Colonic mucosa (tissue), 4 donors: ENCODE measurements at regions not wholly inside any gene's neighbourhood (a gene's known extent, or its start where the extent isn't known, plus 50 kb on each side); places are given as distances from the start of the nearest gene placed in this dataset.
"Not testable (repeated sequence)": the region's sequence is repeated elsewhere in the genome, so short reads cannot be mapped to it uniquely, and the experiment has no call there.

ENCODE experiments used
- DNase-seq: peaks from one replicate; pipeline ENCODE4 v3.0.0-alpha.2; 2020
- H3K27ac ChIP-seq: fragments of 200-600 bp; one replicate; pipeline ENCODE4 v1.8.0; 2021
- H3K27me3 ChIP-seq: fragments of 200-600 bp; one replicate; pipeline ENCODE4 v1.8.0; 2021
- H3K36me3 ChIP-seq: fragments of 200-600 bp; one replicate; pipeline ENCODE4 v1.8.0; 2021
- H3K4me1 ChIP-seq: fragments of 200-600 bp; one replicate; pipeline ENCODE4 v1.8.0; 2021; ENCODE audit warnings: mild to moderate bottlenecking
- H3K4me3 ChIP-seq: fragments of 200-600 bp; one replicate; pipeline ENCODE4 v1.8.0; 2021
- H3K9ac ChIP-seq, 2 donors: one replicate each; pipeline ENCODE4 v1.7.0; 2013; ENCODE audit warnings: control low read depth in 2 of 2, low read depth in 2 of 2, low read length in 2 of 2
- H3K9me3 ChIP-seq: fragments of 200-600 bp; one replicate; pipeline ENCODE4 v1.8.0; 2021
- CTCF ChIP-seq: fragments of 200-600 bp; IDR thresholded peaks from one replicate; pipeline ENCODE4 v1.8.0; 2022; ENCODE audit warnings: antibody characterized with exemption, mild to moderate bottlenecking
- intact Hi-C: fragments of 100-400 bp; cut with DNase I; formaldehyde crosslinking; loops from one replicate; pipeline ENCODE4 v1.14.1; 2022
- donor health status: healthy.
- donor health status: DM: no; HTN: no; CAD: no.
- donor health status: DM: no; HTN: no; CAD: no.

GRCh38 chr3:181917027-181917426 is 205.3 kb downstream of the SOX2 start:
- Histone ChIP-seq H3K4me1 (no peaks in the 10 kb centered on the region), H3K9ac (no peak overlapping the region), H3K27me3 (no peaks in the 10 kb centered on the region), H3K36me3 (no peaks in the 10 kb centered on the region), H3K4me3 (no peak overlapping the region), H3K9me3 (no peaks in the 10 kb centered on the region), H3K27ac (no peak overlapping the region)
- no peak for DNase-seq
- intact Hi-C loops, result no loop called here
- TF ChIP-seq CTCF, result no peak

DNA sequence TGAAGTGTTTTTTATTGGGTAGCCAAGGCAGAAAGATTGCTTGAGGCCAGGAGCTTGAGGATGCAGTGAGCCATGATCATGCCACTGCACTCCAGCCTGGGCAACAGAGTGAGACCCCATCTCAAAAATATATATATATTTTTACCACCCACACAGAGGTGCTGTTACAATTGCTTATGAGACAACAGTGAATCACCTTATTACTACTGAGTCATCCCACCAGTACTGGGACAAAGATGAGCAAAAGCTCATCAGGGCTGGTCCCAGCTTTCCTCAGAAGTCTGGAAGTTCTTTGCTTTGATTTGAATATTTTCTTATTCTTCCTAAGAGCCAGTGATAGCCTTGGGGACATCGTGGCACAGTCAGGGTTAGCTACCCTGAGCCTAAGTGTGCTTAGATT is 207.7 kb downstream of the SOX2 start:
- H3K9me3 ChIP-seq, result no peaks in the 10 kb centered on the region
- intact Hi-C loops, result no loop called here
- H3K36me3 ChIP-seq, result no peaks in the 10 kb centered on the region
- H3K27me3 ChIP-seq, result no peaks in the 10 kb centered on the region
- no peak overlapping the region for H3K4me3 ChIP-seq
- no peak for DNase-seq
- no peaks in the 10 kb centered on the region for H3K4me1 ChIP-seq
- no peak for TF ChIP-seq CTCF
- no peak overlapping the region for H3K27ac ChIP-seq
- no peak overlapping the region for H3K9ac ChIP-seq

- Histone ChIP-seq H3K27ac (no peak overlapping the region), H3K9me3 (no peaks in the 10 kb centered on the region), H3K27me3 (no peaks in the 10 kb centered on the region), H3K4me1 (no peaks in the 10 kb centered on the region), H3K4me3 (no peak overlapping the region), H3K36me3 (no peaks in the 10 kb centered on the region), H3K9ac (no peak overlapping the region)
- TF ChIP-seq CTCF, result no peak
- intact Hi-C loops, result no loop called here
- no peak for DNase-seq
Measured at GRCh38 chr3:181920409-181920808, 208.7 kb downstream of the SOX2 start.

DNA sequence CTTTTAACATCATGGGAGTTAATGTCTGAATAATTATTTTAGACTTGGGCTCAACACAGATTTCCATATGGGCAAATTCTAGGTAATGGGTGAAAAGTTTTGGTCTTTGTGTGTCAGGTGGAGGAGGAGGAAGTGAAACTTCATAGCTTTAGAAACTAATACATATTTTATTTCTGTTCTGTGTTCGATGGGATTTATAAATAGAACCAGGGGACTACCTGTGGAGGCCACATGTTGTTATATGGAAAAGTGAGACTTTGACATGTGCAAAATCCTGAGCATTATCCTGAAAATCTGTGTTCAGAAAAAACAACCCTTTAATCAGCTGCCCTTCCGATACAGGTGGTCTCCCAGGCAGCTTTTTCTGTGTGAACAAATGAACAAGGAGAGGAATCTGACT is 209.5 kb downstream of the SOX2 start:
- intact Hi-C loops, result no loop called here

DNA sequence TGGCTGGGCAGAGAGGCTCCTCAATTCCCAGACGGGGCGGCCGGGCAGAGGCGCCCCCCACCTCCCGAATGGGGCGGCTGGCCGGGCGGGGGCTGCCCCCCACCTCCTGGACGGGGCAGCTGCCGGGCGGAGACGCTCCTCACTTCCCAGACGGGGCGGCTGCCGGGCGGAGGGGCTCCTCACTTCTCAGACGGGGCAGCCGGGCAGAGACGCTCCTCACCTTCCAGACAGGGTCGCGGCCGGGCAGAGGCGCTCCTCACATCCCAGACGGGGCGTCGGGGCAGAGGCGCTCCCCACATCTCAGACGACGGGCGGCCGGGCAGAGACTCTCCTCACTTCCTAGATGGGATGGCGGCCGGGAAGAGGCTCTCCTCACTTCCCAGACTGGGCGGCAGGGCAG is 214.1 kb downstream of the SOX2 start:
- H3K27me3 ChIP-seq, H3K4me1 ChIP-seq, intact Hi-C loops, H3K9ac ChIP-seq, H3K9me3 ChIP-seq, H3K27ac ChIP-seq, H3K36me3 ChIP-seq, H3K4me3 ChIP-seq, DNase-seq: not testable (repeated sequence)

More for the DNA sequence above, 209.5 kb downstream of the SOX2 start:
- no peaks in the 10 kb centered on the region for H3K36me3 ChIP-seq
- no peak overlapping the region for H3K4me3 ChIP-seq
- H3K9me3 ChIP-seq, result no peaks in the 10 kb centered on the region
- H3K27me3 ChIP-seq, result no peaks in the 10 kb centered on the region
- no peak overlapping the region for H3K9ac ChIP-seq
- H3K27ac ChIP-seq, result no peak overlapping the region
- no peaks in the 10 kb centered on the region for H3K4me1 ChIP-seq
- no peak for TF ChIP-seq CTCF
- DNase-seq, result no peak

- Histone ChIP-seq H3K27me3 (no peaks in the 10 kb centered on the region), H3K36me3 (no peaks in the 10 kb centered on the region), H3K4me1 (no peaks in the 10 kb centered on the region), H3K27ac (no peak overlapping the region), H3K9me3 (no peaks in the 10 kb centered on the region), H3K4me3 (no peak overlapping the region), H3K9ac (no peak overlapping the region)
- DNase-seq, result no peak
- no peak for TF ChIP-seq CTCF
- intact Hi-C loops, result no loop called here
Measured at GRCh38 chr3:181929501-181929900, 217.8 kb downstream of the SOX2 start.
